ENCODE measurements at regions not wholly inside any gene's neighbourhood (a gene's known extent, or its start where the extent isn't known, plus 50 kb on each side); places are given as distances from the start of the nearest gene placed in this dataset.

GRCh38 chr18:42137693-42138375 is 182.8 kb downstream of the PIK3C3 start:
- DNase-seq = no peak

- DNase-seq = no peak
Observed at GRCh38 chr18:42141439-42141838, 186.4 kb downstream of the PIK3C3 start.

GRCh38 chr18:42155024-42155423 is 200.0 kb downstream of the PIK3C3 start:
- DNase-seq = no peak

DNA sequence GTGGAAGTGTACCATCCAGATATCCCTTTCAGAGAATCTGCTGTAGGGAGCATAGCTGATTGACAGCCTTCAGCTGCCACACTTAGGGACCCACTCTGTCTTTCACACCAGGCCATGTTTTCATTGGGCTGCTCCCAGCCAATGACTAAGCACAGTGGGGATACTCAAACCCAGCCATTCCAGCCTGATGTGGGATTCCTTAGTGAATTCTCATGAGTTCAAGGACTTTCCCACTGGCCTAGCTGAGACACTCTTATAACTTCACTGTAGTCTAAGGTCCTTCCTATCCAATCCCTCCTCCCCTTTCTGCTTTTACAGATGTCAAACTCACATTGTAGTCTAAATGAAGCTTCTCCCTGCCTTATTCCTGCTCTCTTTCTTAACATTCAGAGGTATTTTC is 201.2 kb downstream of the PIK3C3 start:
- no peak for DNase-seq

GRCh38 chr18:42157420-42157819 is 202.4 kb downstream of the PIK3C3 start:
- no peak for DNase-seq

GRCh38 chr18:42157878-42158277 is 202.8 kb downstream of the PIK3C3 start:
- no peak for DNase-seq

DNA sequence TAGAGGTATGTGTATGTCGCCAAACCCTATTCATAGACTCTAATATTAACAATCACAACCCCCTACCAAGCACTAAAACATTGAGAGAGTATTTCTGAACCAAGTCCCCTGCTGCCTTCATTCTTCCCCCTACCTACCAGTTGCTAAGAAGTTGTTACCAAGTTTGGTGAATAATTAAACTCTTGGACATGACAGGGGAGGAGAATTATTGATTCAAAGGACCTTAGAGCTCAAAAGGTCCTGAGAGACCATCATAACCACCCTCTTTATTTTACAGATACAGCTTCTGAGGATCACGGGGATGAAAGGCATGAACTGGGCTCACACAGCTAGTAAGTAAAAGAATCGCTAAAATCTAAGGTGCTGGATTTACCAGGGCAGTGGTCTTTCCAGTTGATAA is 204.1 kb downstream of the PIK3C3 start:
- DNase-seq = no peak

GRCh38 chr18:42163321-42163720 is 208.3 kb downstream of the PIK3C3 start:
- DNase-seq = no peak

- DNase-seq = no peak
Observed at GRCh38 chr18:42164556-42164955, 209.5 kb downstream of the PIK3C3 start.

- DNase-seq = no peak
Observed at GRCh38 chr18:42165922-42166513, 211.0 kb downstream of the PIK3C3 start.

DNA sequence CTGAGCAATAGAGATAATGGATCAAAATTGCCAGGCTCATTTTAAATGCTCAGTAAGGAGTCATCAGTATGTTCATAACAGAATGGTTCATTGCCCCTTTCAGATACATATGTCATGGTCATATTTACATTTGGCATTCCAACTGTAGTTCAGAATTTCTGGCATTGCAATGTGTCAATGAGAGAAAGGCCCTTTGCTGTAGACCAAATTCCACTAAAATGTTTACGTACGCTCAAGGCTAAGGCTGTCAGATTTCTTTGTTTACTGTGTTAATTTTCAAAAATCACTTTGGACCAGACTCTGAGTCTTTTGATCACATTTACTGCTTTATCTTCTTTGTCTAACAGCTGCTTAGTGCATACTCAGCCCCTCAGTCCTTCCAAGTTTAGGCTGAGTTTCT is 213.5 kb downstream of the PIK3C3 start:
- DNase-seq = no peak

- DNase-seq = no peak
Observed at GRCh38 chr18:42168907-42169306, 213.9 kb downstream of the PIK3C3 start.

DNA sequence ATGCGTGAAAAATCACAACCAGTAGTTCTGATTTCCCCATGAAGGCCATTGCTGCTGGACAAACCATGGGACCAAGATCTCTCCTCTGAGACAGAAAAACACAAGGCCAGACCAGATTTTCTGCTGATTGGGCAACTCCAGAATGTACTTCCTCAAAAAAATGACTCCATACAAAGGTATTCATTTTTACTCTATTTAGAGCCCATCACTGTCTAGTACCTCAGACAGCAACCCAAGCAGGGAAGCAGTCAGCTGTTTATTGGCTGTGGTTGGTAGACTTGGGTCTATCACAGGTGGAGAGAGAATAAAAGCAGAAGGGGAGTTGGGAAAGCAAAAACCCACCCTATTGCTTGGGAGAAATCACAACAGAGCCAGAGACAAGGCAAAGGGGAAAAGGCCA is 219.9 kb downstream of the PIK3C3 start:
- no peak for DNase-seq

GRCh38 chr18:42176599-42176998 is 221.6 kb downstream of the PIK3C3 start:
- DNase-seq = no peak

- DNase-seq = no peak
Observed at GRCh38 chr18:42177390-42177789, 222.4 kb downstream of the PIK3C3 start.

- DNase-seq = no peak
Observed at GRCh38 chr18:42178376-42179080, 223.5 kb downstream of the PIK3C3 start.

DNA sequence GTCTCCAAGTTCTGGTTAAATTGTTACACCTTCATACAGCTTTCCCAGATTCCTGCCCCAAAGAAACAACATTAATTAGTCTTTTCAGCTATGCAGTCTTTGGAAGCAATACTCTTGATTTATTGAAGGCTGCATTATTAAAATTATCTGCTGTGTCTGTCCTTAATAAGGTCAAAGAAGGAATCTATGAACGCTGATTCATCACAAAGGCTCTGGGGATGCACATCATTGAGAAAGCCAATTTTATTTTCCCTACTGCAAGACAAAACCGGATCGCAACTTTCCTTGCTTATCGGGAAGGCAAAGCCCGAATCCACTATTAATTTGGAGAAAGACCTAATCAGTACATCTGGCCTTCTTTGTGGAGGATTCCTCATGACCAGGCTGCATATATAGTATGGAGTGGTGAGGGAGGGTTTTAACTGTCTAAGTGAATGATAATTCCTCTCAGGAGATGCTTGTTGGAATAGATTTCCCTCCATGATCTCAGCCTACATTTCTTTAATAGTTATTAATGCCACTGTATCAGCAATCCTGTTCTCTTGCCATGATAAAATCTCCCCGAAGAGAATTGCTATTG is 224.6 kb downstream of the PIK3C3 start:
- DNase-seq = no peak

DNA sequence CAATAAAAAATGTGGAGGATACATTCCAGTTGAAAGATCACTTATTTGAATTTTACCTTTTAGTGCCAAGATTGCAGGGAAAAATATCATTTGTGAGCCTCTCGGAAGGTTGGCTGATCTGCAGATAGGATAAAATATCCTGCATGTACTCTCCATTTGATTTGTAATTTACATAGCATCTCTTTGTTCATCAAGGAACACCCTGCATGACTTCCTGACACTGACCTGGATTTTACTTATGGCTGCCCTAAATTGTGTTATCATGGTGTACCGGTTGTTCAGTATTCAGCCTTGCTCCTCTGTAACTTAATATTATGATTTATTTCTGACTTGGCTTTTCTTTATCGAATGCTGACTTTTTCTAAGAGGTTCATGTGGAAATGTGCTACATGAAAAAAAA is 226.4 kb downstream of the PIK3C3 start:
- DNase-seq = no peak

DNA sequence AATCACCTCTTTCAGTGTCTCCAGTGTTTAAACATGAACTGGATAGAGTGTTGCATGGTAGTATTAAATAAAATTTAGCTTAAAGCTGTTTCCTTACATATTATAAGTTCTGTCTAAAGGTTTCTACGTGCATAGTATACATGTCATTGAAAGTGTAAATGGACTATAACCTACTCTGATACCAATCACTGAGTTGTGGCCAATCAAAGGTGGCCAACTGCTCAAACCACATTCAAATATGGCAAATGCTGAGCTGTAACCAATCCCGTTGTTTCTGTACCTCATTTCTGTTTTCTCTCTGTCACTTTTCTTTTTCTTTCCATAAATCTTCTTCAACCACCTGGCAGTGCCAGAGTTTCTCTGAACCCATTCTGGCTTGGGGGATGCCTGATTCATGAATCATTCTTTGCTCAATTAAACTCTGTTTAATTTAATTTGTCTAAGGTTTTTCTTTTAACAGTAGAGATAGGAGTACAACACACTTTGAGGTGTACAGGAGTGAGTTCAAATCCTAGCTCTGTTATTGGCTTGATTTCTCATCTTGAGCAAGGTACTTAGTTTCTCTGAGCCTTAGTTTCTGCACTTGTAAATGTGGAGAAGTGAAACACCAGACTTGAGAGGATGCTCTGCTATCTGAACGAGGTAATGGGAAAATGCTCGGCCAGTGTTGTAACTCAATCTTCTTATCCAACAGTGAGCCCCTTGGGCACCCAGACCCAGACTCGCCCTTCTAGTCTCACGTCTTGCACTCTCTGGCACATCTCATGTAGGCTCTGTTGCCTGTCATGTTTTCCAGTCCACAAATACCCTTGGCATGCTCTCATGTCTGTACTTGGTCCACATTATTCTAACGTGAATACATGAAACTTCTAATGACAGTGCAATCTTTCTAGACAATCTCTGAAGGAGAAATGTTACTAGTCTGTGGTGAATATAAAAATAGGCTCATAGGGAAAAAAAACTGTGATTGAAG is 228.0 kb downstream of the PIK3C3 start:
- DNase-seq = no peak

DNA sequence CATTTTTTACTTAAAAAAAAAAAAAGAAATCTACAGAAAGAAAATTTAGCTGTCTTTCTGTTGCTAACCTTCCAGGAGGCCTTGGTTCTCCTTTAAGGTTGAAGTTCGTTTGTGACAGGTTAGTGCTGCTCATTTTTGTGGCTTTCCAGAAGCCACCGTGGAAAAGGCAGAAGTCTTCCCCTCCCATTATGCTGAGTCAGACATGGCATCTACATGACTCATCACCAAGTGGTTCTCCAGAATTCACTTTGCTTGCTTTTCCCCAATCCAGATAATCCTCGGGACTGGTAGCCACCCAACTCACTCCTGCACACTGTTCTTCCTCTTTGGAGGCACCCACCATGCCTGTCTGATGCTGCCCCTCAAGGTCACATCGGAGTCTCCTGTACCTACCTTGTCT is 228.7 kb downstream of the PIK3C3 start:
- DNase-seq = no peak

- DNase-seq = no peak
Observed at GRCh38 chr18:42184685-42185477, 229.8 kb downstream of the PIK3C3 start.

DNA sequence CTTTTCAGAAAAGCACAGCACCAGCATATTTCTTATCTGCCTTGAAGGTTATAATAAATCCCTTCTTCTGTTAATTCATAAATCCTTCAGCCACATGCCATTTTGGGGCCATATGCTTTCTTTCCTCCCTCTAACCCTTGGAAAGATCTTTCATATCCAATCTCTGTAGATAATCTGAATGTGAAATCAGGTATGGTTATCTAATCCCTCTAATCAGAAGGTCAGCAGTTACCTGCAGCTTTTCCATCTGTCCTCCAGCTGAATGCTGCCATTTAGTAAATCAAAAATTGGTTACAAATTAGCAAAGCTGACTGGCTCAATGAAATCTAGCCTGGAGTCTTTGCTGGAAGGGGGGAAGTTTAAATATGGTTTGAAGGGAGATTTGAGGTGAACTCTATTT is 230.5 kb downstream of the PIK3C3 start:
- DNase-seq = no peak

All from stimulated activated CD4-positive, alpha-beta T cell treated with anti-CD3 and anti-CD28 coated beads, Interleukin-2, amount 100 ng/mL, for 48 hours (primary cell).